A549 (cell line): ENCODE measurements at regions not wholly inside any gene's neighbourhood (a gene's known extent, or its start where the extent isn't known, plus 50 kb on each side); places are given as distances from the start of the nearest gene placed in this dataset.

Experiments used
- ATAC-seq, 2 experiments: fragments of 200-7000 bp in 1 of 2; fragments of >200 bp in 1 of 2; cut with Nextera tagmentation in 1 of 2; cut with Tn5 transposase in 1 of 2; 3 replicates each; pipeline versions ENCODE4 v1.8.0 to v1.9.1; 2018 to 2020; ENCODE audit warnings: mild to moderate bottlenecking in 1 of 2, moderate library complexity in 1 of 2
- CTCF ChIA-PET: fragments of 300-600 bp; sonication (Branson Sonifier 250); formaldehyde crosslinking; extraction: SDS; loops from one replicate; lab custom pipeline; 2021; ENCODE audit warnings: antibody characterized with exemption, inconsistent platforms; lab: Yijun Ruan, JAX
- POLR2A ChIA-PET: fragments of 350-600 bp; formaldehyde crosslinking; extraction: SDS; loops from one replicate; lab custom pipeline; 2021; ENCODE audit warnings: antibody characterized with exemption, inconsistent platforms; lab: Yijun Ruan, JAX
- DNase-seq, 2 experiments: peaks; one replicate each; pipeline versions ENCODE4 v3.0.0 to v3.0.0-alpha.2; 2011 to 2016; ENCODE audit warnings: low read depth in 1 of 2, low spot score in 1 of 2
- FAIRE-seq: peaks from 2 replicates; lab custom pipeline; 2011; peaks lifted over from hg19 to GRCh38; lab: Jason Lieb, UNC
- H3K27ac ChIP-seq, 2 experiments: fragments of >200 bp; sonication (Bioruptor Twin); formaldehyde crosslinking; 3 replicates each; pipeline ENCODE4 v1.5.1; 2016 to 2017
- H3K4me1 ChIP-seq: fragments of >200 bp; sonication (Bioruptor Twin); formaldehyde crosslinking; 3 replicates; pipeline ENCODE4 v1.6.1; 2016
- H3K4me2 ChIP-seq: fragments of >200 bp; sonication (Bioruptor Twin); formaldehyde crosslinking; 3 replicates; pipeline ENCODE4 v1.6.1; 2016
- H3K4me3 ChIP-seq: fragments of >200 bp; sonication (Bioruptor Twin); formaldehyde crosslinking; 3 replicates; pipeline ENCODE4 v1.5.1; 2016
- H3K9me3 ChIP-seq: fragments of >200 bp; sonication (Bioruptor Twin); formaldehyde crosslinking; 3 replicates; pipeline ENCODE4 v1.6.1; 2016
- CBX8 ChIP-seq: fragments of 200-600 bp; sonication (generic); IDR thresholded peaks from 2 replicates; pipeline ENCODE4 v1.6.1; 2016
- CHD4 ChIP-seq: fragments of 200-600 bp; sonication (generic); IDR thresholded peaks from 2 replicates; pipeline ENCODE4 v1.6.1; 2016; ENCODE audit warnings: antibody characterized with exemption, mild to moderate bottlenecking, borderline replicate concordance
- EHF ChIP-seq: fragments of 250-450 bp; sonication (Bioruptor Pico); IDR thresholded peaks from 2 replicates; pipeline ENCODE4 v1.5.0; 2020; ENCODE audit warnings: mild to moderate bottlenecking
- EHMT2 ChIP-seq: fragments of 200-600 bp; sonication (generic); IDR thresholded peaks from 2 replicates; pipeline ENCODE4 v1.6.1; 2016; ENCODE audit warnings: antibody characterized with exemption, low read depth, mild to moderate bottlenecking, moderate library complexity
- EP300 ChIP-seq, 2 experiments: fragments of >200 bp; sonication (Bioruptor Twin); formaldehyde crosslinking; IDR thresholded peaks; 2 replicates in 1 of 2; 3 replicates in 1 of 2; pipeline ENCODE4 v1.6.1; 2016 to 2017
- ESRRA ChIP-seq: fragments of 150-350 bp; IDR thresholded peaks from 2 replicates; pipeline ENCODE4 v1.6.1; 2014; ENCODE audit warnings: mild to moderate bottlenecking, low read length, borderline replicate concordance
- FOSB ChIP-seq: fragments of 250-450 bp; sonication (Bioruptor Pico); IDR thresholded peaks from 2 replicates; pipeline ENCODE4 v1.5.0; 2020; ENCODE audit warnings: mild to moderate bottlenecking, moderate library complexity
- FOSL2 ChIP-seq, 2 experiments: fragments of 450-650 bp in 1 of 2; fragments of >200 bp in 1 of 2; sonication (Bioruptor Twin) in 1 of 2; formaldehyde crosslinking; IDR thresholded peaks; 2 replicates each; pipeline versions ENCODE4 v1.5.0 to v1.6.1; 2016 to 2020; ENCODE audit warnings: mild to moderate bottlenecking in 1 of 2, moderate library complexity in 1 of 2
- FOXS1 ChIP-seq: fragments of 250-450 bp; sonication (Bioruptor Pico); IDR thresholded peaks from 2 replicates; pipeline ENCODE4 v1.5.0; 2020; ENCODE audit warnings: mild to moderate bottlenecking, moderate library complexity
- HDAC2 ChIP-seq: fragments of 200-600 bp; sonication (generic); IDR thresholded peaks from 2 replicates; pipeline ENCODE4 v1.6.1; 2016
- HOXB13 ChIP-seq: fragments of 250-450 bp; sonication (Bioruptor Pico); IDR thresholded peaks from 2 replicates; pipeline ENCODE4 v1.5.0; 2020; ENCODE audit warnings: low read depth, mild to moderate bottlenecking, moderate library complexity
- JUN ChIP-seq, 2 experiments: fragments of >200 bp; sonication (Bioruptor Twin); formaldehyde crosslinking; IDR thresholded peaks; 2 replicates in 1 of 2; 3 replicates in 1 of 2; pipeline ENCODE4 v1.6.1; 2016 to 2017
- KDM1A ChIP-seq: fragments of 200-600 bp; sonication (generic); IDR thresholded peaks from 2 replicates; pipeline ENCODE4 v1.6.1; 2016; ENCODE audit warnings: low read depth, mild to moderate bottlenecking
- MAFK ChIP-seq: fragments of 450-650 bp; IDR thresholded peaks from 2 replicates; pipeline ENCODE4 v1.6.1; 2014; ENCODE audit not compliant: partially characterized antibody
- MAZ ChIP-seq: fragments of 150-350 bp; IDR thresholded peaks from 2 replicates; pipeline ENCODE4 v1.6.1; 2014; ENCODE audit warnings: antibody characterized with exemption, low read depth, low read length, borderline replicate concordance
- MYC ChIP-seq: IDR thresholded peaks from 2 replicates; pipeline ENCODE4 v1.6.1; 2012; ENCODE audit warnings: mild to moderate bottlenecking, inconsistent platforms, low read length, improper control_type of control experiment, borderline replicate concordance
- NFE2L2 ChIP-seq: fragments of 150-350 bp; conservative IDR thresholded peaks from 2 replicates; pipeline ENCODE4 v1.6.1; 2014; ENCODE audit warnings: low read length
- NPAS2 ChIP-seq: fragments of 250-450 bp; sonication (Bioruptor Pico); IDR thresholded peaks from 2 replicates; pipeline ENCODE4 v1.8.0; 2022; ENCODE audit warnings: mild to moderate bottlenecking, moderate library complexity, borderline replicate concordance
- POLR2A ChIP-seq: IDR thresholded peaks from 2 replicates; pipeline ENCODE4 v1.6.1; 2012; ENCODE audit warnings: mild to moderate bottlenecking, low read length
- RARB ChIP-seq: fragments of 250-450 bp; sonication (Bioruptor Pico); IDR thresholded peaks from 2 replicates; pipeline ENCODE4 v1.8.0; 2021; ENCODE audit warnings: mild to moderate bottlenecking, moderate library complexity
- RCOR1 ChIP-seq: fragments of 150-350 bp; IDR thresholded peaks from 2 replicates; pipeline ENCODE4 v1.6.1; 2014; ENCODE audit warnings: antibody characterized with exemption, low read length, low read depth
- SMC3 ChIP-seq: fragments of >200 bp; sonication (Bioruptor Twin); formaldehyde crosslinking; IDR thresholded peaks from 3 replicates; pipeline ENCODE4 v1.6.1; 2018; ENCODE audit warnings: inconsistent platforms
- TFCP2L1 ChIP-seq: fragments of 250-450 bp; sonication (Bioruptor Pico); IDR thresholded peaks from 2 replicates; pipeline ENCODE4 v1.5.0; 2021; ENCODE audit warnings: mild to moderate bottlenecking
- ZC3H11A ChIP-seq: fragments of 450-650 bp; IDR thresholded peaks from 2 replicates; pipeline ENCODE4 v1.6.1; 2014; ENCODE audit warnings: antibody characterized with exemption, mild to moderate bottlenecking
- ZNF302 ChIP-seq: fragments of 250-450 bp; sonication (Bioruptor Pico); IDR thresholded peaks from 2 replicates; pipeline ENCODE4 v1.9.0; 2021; ENCODE audit warnings: inconsistent platforms, mild to moderate bottlenecking, moderate library complexity
- ZSCAN20 ChIP-seq: fragments of 250-450 bp; sonication (Bioruptor Pico); IDR thresholded peaks from 2 replicates; pipeline ENCODE4 v1.8.0; 2022; ENCODE audit warnings: mild to moderate bottlenecking, moderate library complexity
- WGBS: methylation state at CpG from one replicate; pipeline ENCODE4 v1.1.6; 2017; ENCODE audit errors: missing lambda C conversion rate; 5-methylcytosine and 5-hydroxymethylcytosine counted together
- TF ChIP-seq, protein P1 (sequence below): fragments of >200 bp; sonication (Bioruptor Twin); formaldehyde crosslinking; IDR thresholded peaks from 2 replicates; pipeline ENCODE4 v1.6.1; 2016
- TF ChIP-seq, protein P2 (sequence below): IDR thresholded peaks from 2 replicates; pipeline ENCODE4 v1.6.1; 2012
- TF ChIP-seq, protein P3 (sequence below): fragments of 250-450 bp; sonication (Bioruptor Pico); IDR thresholded peaks from 2 replicates; pipeline ENCODE4 v1.5.0; 2020; ENCODE audit warnings: low read depth, mild to moderate bottlenecking, moderate library complexity
- TF ChIP-seq, protein P4 (sequence below): fragments of 200-600 bp; sonication (generic); IDR thresholded peaks from 2 replicates; pipeline ENCODE4 v1.6.1; 2016; ENCODE audit warnings: antibody characterized with exemption, mild to moderate bottlenecking, moderate library complexity
- TF ChIP-seq, protein P5 (sequence below): fragments of >200 bp; sonication (Bioruptor Twin); formaldehyde crosslinking; IDR thresholded peaks from 3 replicates; pipeline ENCODE4 v1.5.1; 2016
- TF ChIP-seq, protein P6 (sequence below): fragments of 450-650 bp; IDR thresholded peaks from 2 replicates; pipeline ENCODE4 v1.6.1; 2014; ENCODE audit warnings: antibody characterized with exemption
- TF ChIP-seq, protein P7 (sequence below): fragments of >200 bp; sonication (Bioruptor Twin); formaldehyde crosslinking; IDR thresholded peaks from 3 replicates; pipeline ENCODE4 v1.6.1; 2016

DNA sequence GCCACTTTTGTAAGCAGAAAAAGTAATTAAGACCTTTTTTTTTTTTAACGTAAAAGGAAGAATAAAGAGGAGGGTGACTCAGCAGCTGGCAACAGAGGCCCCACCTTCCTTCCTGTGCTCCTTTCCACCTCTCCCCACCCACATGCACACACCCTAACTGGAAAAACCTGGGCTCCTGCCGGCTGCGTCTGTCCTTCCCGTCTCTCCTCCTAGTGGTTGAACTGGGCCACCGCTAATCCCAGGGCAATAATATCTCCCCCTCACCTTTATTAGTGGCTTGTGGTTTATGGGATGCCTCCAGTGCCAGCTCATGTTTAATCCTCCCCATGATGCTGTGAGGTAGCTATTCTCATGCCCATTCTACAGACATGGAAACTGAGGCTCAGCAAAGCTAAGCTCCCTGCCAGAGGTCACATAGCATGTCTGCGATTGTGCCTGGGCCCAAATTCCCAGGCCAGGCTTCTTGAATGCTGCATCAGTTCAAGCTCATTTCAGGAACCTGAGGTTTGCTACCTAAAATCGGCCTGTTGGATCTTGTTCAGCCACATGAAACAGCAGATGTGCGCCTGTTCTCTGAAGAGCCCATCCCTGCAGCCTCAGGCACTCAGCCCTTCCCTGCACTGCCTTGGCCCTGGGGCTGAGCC, 60.9 kb upstream of the IL17B start:
- 25% methylated on average over 7 of the region's 8 CpGs for WGBS
- peak overlapping the region; percentile 51 for H3K4me2 ChIP-seq
- H3K4me3 ChIP-seq = no peak overlapping the region
- H3K9me3 ChIP-seq = no peaks in the 10 kb centered on the region
- CTCF ChIA-PET = interaction anchor here (0.8 to 52.1 kb wide), 21 partner anchors 8 to 188 kb away, joined by 3 to 1709 read pairs (median 6); partner anchors contain the start of genes CSNK1A1, IL17B and PCYOX1L
- peak overlapping the region; percentile 67 to 83 for H3K27ac ChIP-seq
- DNase-seq = peak; percentile 95 to 96
- no peak for FAIRE-seq
- peak; percentile 90 for ATAC-seq
- POLR2A ChIA-PET = interaction anchor here (0.5 to 3.7 kb wide), 3 partner anchors 28 to 111 kb away, joined by 3 to 17 read pairs (median 5); partner anchors contain the start of gene CSNK1A1
- peaks cover 28% of the 10 kb centered on the region for H3K4me1 ChIP-seq
- TF ChIP-seq CHD4 (peak; percentile 52; the same call in 1 of the 2 replicates), FOXS1 (0 out of 2 replicates have a peak, but pooled peaks have one; percentile 5), RCOR1 (peak; percentile 91; the same call in 1 of the 2 replicates), NFE2L2 (0 out of 2 replicates have a peak, but pooled peaks have one; percentile 38), ZC3H11A (no peak), MAZ (0 out of 2 replicates have a peak, but pooled peaks have one; percentile 50), JUN (IDR thresholded peaks at IDR 0.05) (no peak), NPAS2 (CRISPR knock-in tag) (no peak), MAFK (peak; percentile 89), ZNF302 (CRISPR knock-in tag) (no peak), POLR2A (no peak), TFCP2L1 (no peak), FOSB (no peak), CBX8 (no peak), ESRRA (no peak), KDM1A (peak; percentile 87), HOXB13 (CRISPR knock-in tag) (no peak), ZSCAN20 (CRISPR knock-in tag) (no peak), EHF (CRISPR knock-in tag) (no peak), EP300 (IDR thresholded peaks at IDR 0.05) (no peak), SMC3 (peak; percentile 28; the same call in 1 of the 3 replicates), FOSL2 (IDR thresholded peaks at IDR 0.05) (no peak), FOSL2 (CRISPR knock-in tag; IDR thresholded peaks at IDR 0.05) (no peak; the same call in 1 of the 2 replicates), EHMT2 (no peak), RARB (CRISPR knock-in tag) (no peak), HDAC2 (no peak; the same call in 1 of the 2 replicates), MYC (peak; percentile 49; the same call in 1 of the 2 replicates)
- TF ChIP-seq, protein P1, sequence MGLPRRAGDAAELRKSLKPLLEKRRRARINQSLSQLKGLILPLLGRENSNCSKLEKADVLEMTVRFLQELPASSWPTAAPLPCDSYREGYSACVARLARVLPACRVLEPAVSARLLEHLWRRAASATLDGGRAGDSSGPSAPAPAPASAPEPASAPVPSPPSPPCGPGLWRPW = no peak
- TF ChIP-seq, protein P2, sequence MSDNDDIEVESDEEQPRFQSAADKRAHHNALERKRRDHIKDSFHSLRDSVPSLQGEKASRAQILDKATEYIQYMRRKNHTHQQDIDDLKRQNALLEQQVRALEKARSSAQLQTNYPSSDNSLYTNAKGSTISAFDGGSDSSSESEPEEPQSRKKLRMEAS = peak; percentile 56
- TF ChIP-seq, protein P3, sequence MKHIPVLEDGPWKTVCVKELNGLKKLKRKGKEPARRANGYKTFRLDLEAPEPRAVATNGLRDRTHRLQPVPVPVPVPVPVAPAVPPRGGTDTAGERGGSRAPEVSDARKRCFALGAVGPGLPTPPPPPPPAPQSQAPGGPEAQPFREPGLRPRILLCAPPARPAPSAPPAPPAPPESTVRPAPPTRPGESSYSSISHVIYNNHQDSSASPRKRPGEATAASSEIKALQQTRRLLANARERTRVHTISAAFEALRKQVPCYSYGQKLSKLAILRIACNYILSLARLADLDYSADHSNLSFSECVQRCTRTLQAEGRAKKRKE (CRISPR knock-in tag) = no peak
- TF ChIP-seq, protein P4, sequence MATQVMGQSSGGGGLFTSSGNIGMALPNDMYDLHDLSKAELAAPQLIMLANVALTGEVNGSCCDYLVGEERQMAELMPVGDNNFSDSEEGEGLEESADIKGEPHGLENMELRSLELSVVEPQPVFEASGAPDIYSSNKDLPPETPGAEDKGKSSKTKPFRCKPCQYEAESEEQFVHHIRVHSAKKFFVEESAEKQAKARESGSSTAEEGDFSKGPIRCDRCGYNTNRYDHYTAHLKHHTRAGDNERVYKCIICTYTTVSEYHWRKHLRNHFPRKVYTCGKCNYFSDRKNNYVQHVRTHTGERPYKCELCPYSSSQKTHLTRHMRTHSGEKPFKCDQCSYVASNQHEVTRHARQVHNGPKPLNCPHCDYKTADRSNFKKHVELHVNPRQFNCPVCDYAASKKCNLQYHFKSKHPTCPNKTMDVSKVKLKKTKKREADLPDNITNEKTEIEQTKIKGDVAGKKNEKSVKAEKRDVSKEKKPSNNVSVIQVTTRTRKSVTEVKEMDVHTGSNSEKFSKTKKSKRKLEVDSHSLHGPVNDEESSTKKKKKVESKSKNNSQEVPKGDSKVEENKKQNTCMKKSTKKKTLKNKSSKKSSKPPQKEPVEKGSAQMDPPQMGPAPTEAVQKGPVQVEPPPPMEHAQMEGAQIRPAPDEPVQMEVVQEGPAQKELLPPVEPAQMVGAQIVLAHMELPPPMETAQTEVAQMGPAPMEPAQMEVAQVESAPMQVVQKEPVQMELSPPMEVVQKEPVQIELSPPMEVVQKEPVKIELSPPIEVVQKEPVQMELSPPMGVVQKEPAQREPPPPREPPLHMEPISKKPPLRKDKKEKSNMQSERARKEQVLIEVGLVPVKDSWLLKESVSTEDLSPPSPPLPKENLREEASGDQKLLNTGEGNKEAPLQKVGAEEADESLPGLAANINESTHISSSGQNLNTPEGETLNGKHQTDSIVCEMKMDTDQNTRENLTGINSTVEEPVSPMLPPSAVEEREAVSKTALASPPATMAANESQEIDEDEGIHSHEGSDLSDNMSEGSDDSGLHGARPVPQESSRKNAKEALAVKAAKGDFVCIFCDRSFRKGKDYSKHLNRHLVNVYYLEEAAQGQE = no peak
- TF ChIP-seq, protein P5, sequence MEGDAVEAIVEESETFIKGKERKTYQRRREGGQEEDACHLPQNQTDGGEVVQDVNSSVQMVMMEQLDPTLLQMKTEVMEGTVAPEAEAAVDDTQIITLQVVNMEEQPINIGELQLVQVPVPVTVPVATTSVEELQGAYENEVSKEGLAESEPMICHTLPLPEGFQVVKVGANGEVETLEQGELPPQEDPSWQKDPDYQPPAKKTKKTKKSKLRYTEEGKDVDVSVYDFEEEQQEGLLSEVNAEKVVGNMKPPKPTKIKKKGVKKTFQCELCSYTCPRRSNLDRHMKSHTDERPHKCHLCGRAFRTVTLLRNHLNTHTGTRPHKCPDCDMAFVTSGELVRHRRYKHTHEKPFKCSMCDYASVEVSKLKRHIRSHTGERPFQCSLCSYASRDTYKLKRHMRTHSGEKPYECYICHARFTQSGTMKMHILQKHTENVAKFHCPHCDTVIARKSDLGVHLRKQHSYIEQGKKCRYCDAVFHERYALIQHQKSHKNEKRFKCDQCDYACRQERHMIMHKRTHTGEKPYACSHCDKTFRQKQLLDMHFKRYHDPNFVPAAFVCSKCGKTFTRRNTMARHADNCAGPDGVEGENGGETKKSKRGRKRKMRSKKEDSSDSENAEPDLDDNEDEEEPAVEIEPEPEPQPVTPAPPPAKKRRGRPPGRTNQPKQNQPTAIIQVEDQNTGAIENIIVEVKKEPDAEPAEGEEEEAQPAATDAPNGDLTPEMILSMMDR = peak; percentile 42
- TF ChIP-seq, protein P6, sequence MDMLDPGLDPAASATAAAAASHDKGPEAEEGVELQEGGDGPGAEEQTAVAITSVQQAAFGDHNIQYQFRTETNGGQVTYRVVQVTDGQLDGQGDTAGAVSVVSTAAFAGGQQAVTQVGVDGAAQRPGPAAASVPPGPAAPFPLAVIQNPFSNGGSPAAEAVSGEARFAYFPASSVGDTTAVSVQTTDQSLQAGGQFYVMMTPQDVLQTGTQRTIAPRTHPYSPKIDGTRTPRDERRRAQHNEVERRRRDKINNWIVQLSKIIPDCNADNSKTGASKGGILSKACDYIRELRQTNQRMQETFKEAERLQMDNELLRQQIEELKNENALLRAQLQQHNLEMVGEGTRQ = no peak
- TF ChIP-seq, protein P7, sequence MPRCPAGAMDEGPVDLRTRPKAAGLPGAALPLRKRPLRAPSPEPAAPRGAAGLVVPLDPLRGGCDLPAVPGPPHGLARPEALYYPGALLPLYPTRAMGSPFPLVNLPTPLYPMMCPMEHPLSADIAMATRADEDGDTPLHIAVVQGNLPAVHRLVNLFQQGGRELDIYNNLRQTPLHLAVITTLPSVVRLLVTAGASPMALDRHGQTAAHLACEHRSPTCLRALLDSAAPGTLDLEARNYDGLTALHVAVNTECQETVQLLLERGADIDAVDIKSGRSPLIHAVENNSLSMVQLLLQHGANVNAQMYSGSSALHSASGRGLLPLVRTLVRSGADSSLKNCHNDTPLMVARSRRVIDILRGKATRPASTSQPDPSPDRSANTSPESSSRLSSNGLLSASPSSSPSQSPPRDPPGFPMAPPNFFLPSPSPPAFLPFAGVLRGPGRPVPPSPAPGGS = no peak
